Mesodermal cell (in vitro differentiated cells): ENCODE measurements at regions not wholly inside any gene's neighbourhood (a gene's known extent, or its start where the extent isn't known, plus 50 kb on each side); places are given as distances from the start of the nearest gene placed in this dataset.

Experiments
- H3K27ac ChIP-seq: 2 replicates; pipeline ENCODE4 v1.7.0; 2013; ENCODE audit warnings: mild to moderate bottlenecking, low read depth, low read length, moderate library complexity; ENCODE audit not compliant: severe bottlenecking
- H3K36me3 ChIP-seq: 2 replicates; pipeline ENCODE4 v1.7.1; 2013; ENCODE audit warnings: mild to moderate bottlenecking, low read length, moderate library complexity; ENCODE audit not compliant: control insufficient read depth, insufficient read depth
- H3K4me1 ChIP-seq: one replicate; pipeline ENCODE4 v1.7.1; 2013; ENCODE audit warnings: mild to moderate bottlenecking, low read length; ENCODE audit not compliant: insufficient read depth, control insufficient read depth, poor library complexity, severe bottlenecking
- H3K4me3 ChIP-seq: 2 replicates; pipeline ENCODE4 v1.7.0; 2013; ENCODE audit warnings: low read length, control low read depth, mild to moderate bottlenecking; ENCODE audit not compliant: insufficient read depth, poor library complexity, severe bottlenecking; ENCODE audit errors: extremely low read depth
- H3K9me3 ChIP-seq: 2 replicates; pipeline ENCODE4 v1.7.1; 2013; ENCODE audit warnings: mild to moderate bottlenecking, low read length, moderate library complexity; ENCODE audit not compliant: control insufficient read depth
- WGBS, 2 experiments: methylation state at CpG; one replicate each; pipeline ENCODE4 v1.1.5; 2013; ENCODE audit warnings: missing lambda C conversion rate in 2 of 2; ENCODE audit not compliant: insufficient coverage in 2 of 2; 5-methylcytosine and 5-hydroxymethylcytosine counted together

DNA sequence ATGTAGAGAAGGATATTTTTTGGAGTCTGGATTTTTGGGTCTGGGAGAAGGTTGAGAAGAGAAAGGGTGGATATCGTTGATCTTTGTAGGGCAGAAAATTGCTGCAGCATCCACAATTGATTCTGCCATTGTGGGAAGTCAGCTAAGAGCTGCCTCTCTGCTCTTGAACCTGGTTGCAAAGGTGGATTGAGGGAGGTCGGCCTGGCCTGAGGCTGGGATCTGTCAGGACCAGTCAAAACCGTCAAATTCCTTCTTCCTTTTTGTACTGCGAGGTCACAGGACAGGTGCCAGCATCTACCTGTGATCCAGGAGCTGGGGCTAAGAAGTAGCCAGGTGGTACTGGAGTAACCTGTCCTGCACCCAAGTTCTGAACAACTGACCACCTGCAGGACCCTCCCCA is 93.7 kb downstream of the SHOX start:
- no peaks in the 10 kb centered on the region for H3K36me3 ChIP-seq
- WGBS, 2 experiments = 85 to 86% methylated on average over 3 of the region's 4 CpGs
- no peak overlapping the region for H3K27ac ChIP-seq
- no peak overlapping the region for H3K4me3 ChIP-seq
- H3K9me3 ChIP-seq = peaks cover 5% of the 10 kb centered on the region
- no peaks in the 10 kb centered on the region for H3K4me1 ChIP-seq

DNA sequence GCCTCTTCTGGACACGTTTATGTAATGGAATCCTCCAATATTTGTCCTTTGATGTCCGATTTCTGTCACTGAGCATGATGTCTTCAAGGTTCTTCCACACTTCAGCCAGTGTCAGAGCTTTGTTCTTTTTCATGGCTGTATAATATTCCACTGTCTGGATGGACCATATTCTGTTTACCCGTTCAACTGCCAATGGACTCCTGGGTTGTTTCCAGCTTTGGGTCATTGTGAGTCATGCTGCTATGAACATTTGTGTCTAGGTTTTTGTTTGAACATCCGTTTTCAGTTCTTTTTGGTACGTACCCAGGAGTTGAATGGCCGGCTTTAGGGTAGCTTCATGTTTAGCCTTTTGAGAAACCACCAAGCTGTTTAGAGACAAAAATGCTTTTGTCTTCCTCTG is 93.2 kb downstream of the SHOX start:
- Histone ChIP-seq H3K27ac (no peak overlapping the region), H3K36me3 (no peaks in the 10 kb centered on the region), H3K4me3 (no peak overlapping the region), H3K9me3 (peaks cover 5% of the 10 kb centered on the region), H3K4me1 (no peaks in the 10 kb centered on the region)
- WGBS, 2 experiments = 86 to 94% methylated on average over 5 of the region's 6 CpGs

DNA sequence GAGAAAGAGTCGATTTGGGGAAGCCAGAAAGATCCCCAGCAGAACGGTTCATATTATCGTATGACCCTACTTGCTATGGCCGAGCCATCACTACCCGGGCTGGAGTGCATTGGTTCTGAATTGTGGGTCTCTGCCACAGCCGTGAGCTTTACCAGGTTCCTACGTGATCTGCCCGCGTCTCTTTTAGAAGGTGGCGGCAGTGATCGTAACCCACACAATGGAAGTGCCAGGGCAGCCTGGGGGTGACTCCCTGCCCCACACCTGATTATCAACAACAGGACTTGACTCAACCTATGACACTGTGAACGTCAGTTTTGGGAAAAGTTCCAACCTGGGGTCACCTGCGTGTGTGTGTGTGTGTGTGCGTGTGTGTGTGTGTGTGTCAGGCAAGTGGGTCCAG is 90.8 kb downstream of the SHOX start:
- no peak overlapping the region for H3K4me3 ChIP-seq
- WGBS, 2 experiments = 92 to 96% methylated on average over 9 to 11 of the region's 14 CpGs
- no peak overlapping the region for H3K27ac ChIP-seq
- peaks cover 5% of the 10 kb centered on the region for H3K9me3 ChIP-seq
- H3K4me1 ChIP-seq = no peaks in the 10 kb centered on the region
- no peaks in the 10 kb centered on the region for H3K36me3 ChIP-seq

DNA sequence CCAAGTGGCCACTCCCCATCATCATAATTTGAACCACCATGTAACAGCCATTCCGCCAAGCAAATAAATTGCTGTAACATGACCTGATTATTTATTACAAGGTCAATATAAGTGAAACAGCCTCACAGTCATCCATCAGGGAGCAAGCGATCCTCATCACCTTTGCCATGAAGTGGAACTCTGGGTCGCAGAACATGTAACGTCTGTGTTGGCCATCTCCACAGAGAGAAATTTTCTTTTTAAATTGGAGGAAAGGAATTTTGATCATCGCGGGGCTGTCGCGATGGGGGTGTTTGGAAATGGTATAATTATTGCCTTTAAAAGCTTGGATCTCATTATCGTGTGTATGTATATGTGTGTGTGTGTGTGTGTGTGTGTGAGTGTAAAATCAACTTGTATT is 90.2 kb downstream of the SHOX start:
- Histone ChIP-seq H3K36me3 (no peaks in the 10 kb centered on the region), H3K27ac (no peak overlapping the region), H3K9me3 (peaks cover under 1% of the 10 kb centered on the region), H3K4me3 (no peak overlapping the region), H3K4me1 (no peaks in the 10 kb centered on the region)
- WGBS, 2 experiments = 90 to 98% methylated on average over 7 to 8 of the region's 9 CpGs

DNA sequence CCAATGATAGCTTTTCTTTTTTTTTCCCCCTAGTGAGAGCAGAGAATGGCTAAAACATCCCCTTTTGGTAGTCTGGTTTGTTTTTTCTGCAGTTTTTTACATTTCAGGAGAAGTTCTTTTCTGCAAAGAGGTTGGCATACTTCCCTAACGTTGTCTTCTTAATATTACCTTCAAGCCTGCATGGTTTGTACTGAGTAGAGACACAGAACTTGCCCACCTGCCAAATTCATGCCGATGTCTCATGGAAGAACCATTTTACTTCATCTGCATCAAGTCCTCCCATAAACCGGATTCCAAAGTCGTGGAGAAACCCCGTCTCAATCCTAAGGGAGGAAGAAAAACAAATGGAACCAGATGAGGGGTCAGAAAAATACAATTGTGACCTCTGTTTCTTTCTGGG is 89.7 kb downstream of the SHOX start:
- Histone ChIP-seq H3K9me3 (no peaks in the 10 kb centered on the region), H3K4me3 (no peak overlapping the region), H3K4me1 (no peaks in the 10 kb centered on the region), H3K27ac (no peak overlapping the region), H3K36me3 (no peaks in the 10 kb centered on the region)
- WGBS, 2 experiments = 70 to 75% methylated on average over 1 to 2 of the region's 5 CpGs

DNA sequence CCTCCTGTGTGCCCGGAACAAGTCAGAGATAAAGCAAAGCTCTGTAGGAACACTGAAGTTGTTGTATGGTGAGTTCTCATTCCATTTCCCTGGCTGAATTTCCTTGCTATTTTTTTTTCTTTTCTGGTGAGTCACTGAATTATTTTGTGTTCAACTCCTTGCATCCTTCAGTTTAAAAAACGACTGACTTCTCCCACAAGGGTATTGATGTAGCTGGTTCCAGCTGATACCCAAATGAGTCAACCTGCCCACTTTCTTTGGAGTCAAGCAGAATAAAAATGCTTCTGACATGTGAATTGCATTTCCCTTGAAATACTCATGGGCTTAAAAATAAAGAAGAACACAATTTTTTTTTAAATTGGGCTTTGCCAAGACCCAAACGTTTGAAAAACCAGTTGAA is 85.5 kb downstream of the SHOX start:
- WGBS, 2 experiments = 46 to 69% methylated on average over 1 to 2 of the region's 3 CpGs
- no peaks in the 10 kb centered on the region for H3K36me3 ChIP-seq
- H3K4me3 ChIP-seq = no peak overlapping the region
- H3K9me3 ChIP-seq = peaks cover 5% of the 10 kb centered on the region
- H3K27ac ChIP-seq = no peak overlapping the region
- H3K4me1 ChIP-seq = no peaks in the 10 kb centered on the region

DNA sequence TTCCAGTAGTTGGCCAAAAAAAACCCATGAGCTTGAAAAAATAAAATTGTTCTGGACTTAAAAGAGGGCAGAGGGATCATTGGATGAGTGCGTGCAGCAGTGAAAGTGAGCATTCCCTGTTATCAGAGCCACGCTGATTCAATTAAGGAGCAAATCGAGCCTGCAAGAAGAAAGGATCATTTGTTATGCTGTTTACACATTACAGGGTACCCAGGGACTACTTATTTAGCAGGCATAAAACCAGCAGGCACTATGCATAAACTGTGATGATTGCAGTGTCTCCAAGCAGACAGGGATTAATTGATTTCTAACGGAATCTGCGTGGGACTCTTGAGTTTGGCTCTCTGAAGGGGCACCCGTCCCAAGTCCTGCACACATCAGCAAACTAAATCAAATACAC is 83.5 kb downstream of the SHOX start:
- no peak overlapping the region for H3K27ac ChIP-seq
- H3K36me3 ChIP-seq = no peaks in the 10 kb centered on the region
- H3K4me1 ChIP-seq = no peaks in the 10 kb centered on the region
- no peak overlapping the region for H3K4me3 ChIP-seq
- H3K9me3 ChIP-seq = peaks cover 5% of the 10 kb centered on the region
- 67 to 86% methylated on average over 3 to 5 of the region's 6 CpGs for WGBS, 2 experiments
